Smooth muscle cell (in vitro differentiated cells): ENCODE measurements at regions not wholly inside any gene's neighbourhood (a gene's known extent, or its start where the extent isn't known, plus 50 kb on each side); places are given as distances from the start of the nearest gene placed in this dataset.

Experiments used
- DNase-seq: peaks from one replicate; lab custom pipeline; 2025; ENCODE audit not compliant: unreplicated experiment; lab: John Stamatoyannopoulos, UW
- H2AFZ ChIP-seq: fragments of 200-600 bp; sonication (generic); 2 replicates; pipeline ENCODE4 v1.6.0; 2016; ENCODE audit warnings: antibody characterized with exemption, low read depth, mild to moderate bottlenecking
- H3F3A ChIP-seq: fragments of 200-600 bp; sonication (generic); 2 replicates; pipeline ENCODE4 v1.6.0; 2017; ENCODE audit warnings: antibody characterized with exemption, low read depth
- H3K27ac ChIP-seq: fragments of 200-600 bp; sonication (generic); 2 replicates; pipeline ENCODE4 v1.5.1; 2016; ENCODE audit warnings: low read depth, mild to moderate bottlenecking
- H3K27me3 ChIP-seq: fragments of 200-600 bp; sonication (generic); 2 replicates; pipeline ENCODE4 v1.6.1; 2016; ENCODE audit warnings: low read depth, mild to moderate bottlenecking
- H3K36me3 ChIP-seq: fragments of 200-600 bp; sonication (generic); 2 replicates; pipeline ENCODE4 v1.5.1; 2016; ENCODE audit warnings: low read depth
- H3K4me1 ChIP-seq: fragments of 200-600 bp; sonication (generic); 2 replicates; pipeline ENCODE4 v1.5.1; 2016; ENCODE audit warnings: low read depth
- H3K4me2 ChIP-seq: fragments of 200-600 bp; sonication (generic); 2 replicates; pipeline ENCODE4 v1.6.0; 2016; ENCODE audit warnings: mild to moderate bottlenecking
- H3K4me3 ChIP-seq: fragments of 200-600 bp; sonication (generic); 2 replicates; pipeline ENCODE4 v1.5.1; 2016; ENCODE audit warnings: mild to moderate bottlenecking
- H3K79me2 ChIP-seq: fragments of 200-600 bp; sonication (generic); 2 replicates; pipeline ENCODE4 v1.6.0; 2016; ENCODE audit warnings: low read depth, mild to moderate bottlenecking
- H3K9ac ChIP-seq: fragments of 200-600 bp; sonication (generic); 2 replicates; pipeline ENCODE4 v1.6.0; 2016; ENCODE audit warnings: low read depth
- H3K9me3 ChIP-seq: fragments of 200-600 bp; sonication (generic); replicated peaks from 2 replicates; pipeline ENCODE4 v1.5.1; 2016; ENCODE audit warnings: low read depth
- H4K20me1 ChIP-seq: fragments of 200-600 bp; sonication (generic); 2 replicates; pipeline ENCODE4 v1.6.0; 2016; ENCODE audit warnings: low read depth
- CTCF ChIP-seq: fragments of 200-600 bp; sonication (generic); IDR thresholded peaks from 2 replicates; pipeline ENCODE4 v1.5.1; 2017; ENCODE audit warnings: borderline replicate concordance, mild to moderate bottlenecking, antibody characterized with exemption; ENCODE audit not compliant: insufficient read depth, poor library complexity, severe bottlenecking
- WGBS: methylation state at CpG from one replicate; pipeline ENCODE4 v1.1.7; 2016; ENCODE audit warnings: low lambda C conversion rate; 5-methylcytosine and 5-hydroxymethylcytosine counted together

- no peak overlapping the region for H2AFZ ChIP-seq
- no peak overlapping the region for H3K4me3 ChIP-seq
- no peak for DNase-seq
- no peaks in the 10 kb centered on the region for H3K27me3 ChIP-seq
- TF ChIP-seq CTCF = no peak
- H4K20me1 ChIP-seq = no peaks in the 10 kb centered on the region
- WGBS = 96% methylated on average over 5 of the region's 5 CpGs
- H3K9me3 ChIP-seq = no peaks in the 10 kb centered on the region
- H3K36me3 ChIP-seq = no peaks in the 10 kb centered on the region
- H3K79me2 ChIP-seq = no peaks in the 10 kb centered on the region
- H3K4me2 ChIP-seq = no peak overlapping the region
- no peak overlapping the region for H3K27ac ChIP-seq
- no peaks in the 10 kb centered on the region for H3K4me1 ChIP-seq
- H3F3A ChIP-seq = no peaks in the 10 kb centered on the region
- H3K9ac ChIP-seq = no peak overlapping the region
These were observed 76.7 kb upstream of the MYCN start for GRCh38 chr2:15863494-15864175.

- Histone ChIP-seq H3K4me3 (no peak overlapping the region), H2AFZ (no peak overlapping the region), H3F3A (no peaks in the 10 kb centered on the region), H3K79me2 (no peaks in the 10 kb centered on the region), H3K36me3 (no peaks in the 10 kb centered on the region), H4K20me1 (no peaks in the 10 kb centered on the region), H3K4me1 (no peaks in the 10 kb centered on the region), H3K9me3 (no peaks in the 10 kb centered on the region), H3K27me3 (no peaks in the 10 kb centered on the region), H3K4me2 (no peak overlapping the region), H3K9ac (no peak overlapping the region), H3K27ac (no peak overlapping the region)
- 86% methylated on average over 3 of the region's 3 CpGs for WGBS
- no peak for TF ChIP-seq CTCF
- no peak for DNase-seq
These were observed 76.1 kb upstream of the MYCN start for GRCh38 chr2:15864176-15864769.

GRCh38 chr2:15865923-15866322 is 74.4 kb upstream of the MYCN start:
- Histone ChIP-seq H3K27me3 (no peaks in the 10 kb centered on the region), H3K9ac (no peak overlapping the region), H3K36me3 (no peaks in the 10 kb centered on the region), H3F3A (no peaks in the 10 kb centered on the region), H3K4me2 (no peak overlapping the region), H3K9me3 (no peaks in the 10 kb centered on the region), H3K79me2 (no peaks in the 10 kb centered on the region), H2AFZ (no peak overlapping the region), H3K4me1 (no peaks in the 10 kb centered on the region), H3K4me3 (no peak overlapping the region), H4K20me1 (no peaks in the 10 kb centered on the region), H3K27ac (no peak overlapping the region)
- WGBS = 88% methylated on average over 1 of the region's 1 CpG
- DNase-seq = no peak
- no peak for TF ChIP-seq CTCF
